Astrocyte of the cerebellum (primary cell): ENCODE measurements at regions not wholly inside any gene's neighbourhood (a gene's known extent, or its start where the extent isn't known, plus 50 kb on each side); places are given as distances from the start of the nearest gene placed in this dataset.

Experiments
- DNase-seq: peaks from one replicate; pipeline ENCODE4 v3.0.0-alpha.2; 2011; ENCODE audit warnings: low read depth
- H3K4me3 ChIP-seq: 2 replicates; pipeline ENCODE4 v1.5.1; 2011; ENCODE audit warnings: mild to moderate bottlenecking, low read depth, low read length, moderate library complexity
- CTCF ChIP-seq: IDR thresholded peaks from 2 replicates; pipeline ENCODE4 v1.5.1; 2012; ENCODE audit warnings: low read length, low read depth, moderate library complexity, mild to moderate bottlenecking; ENCODE audit errors: missing control alignments
- in situ Hi-C: cut with HindIII; loops from 2 replicates; pipeline ENCODE4 v1.10.0; 2017; ENCODE audit warnings: low sequenced_read_pairs

GRCh38 chr4:20181926-20182325, 69.8 kb upstream of the SLIT2 start:
- no peak overlapping the region for H3K4me3 ChIP-seq
- DNase-seq, result no peak
- in situ Hi-C loops, result no loop called here
- no peak for TF ChIP-seq CTCF

GRCh38 chr4:20180509-20180908, 71.2 kb upstream of the SLIT2 start:
- in situ Hi-C loops, result no loop called here
- no peak overlapping the region for H3K4me3 ChIP-seq
- TF ChIP-seq CTCF, result no peak
- DNase-seq, result no peak

GRCh38 chr4:20178902-20179576, 72.7 kb upstream of the SLIT2 start:
- no peak for DNase-seq
- TF ChIP-seq CTCF, result no peak
- H3K4me3 ChIP-seq, result no peak overlapping the region
- in situ Hi-C loops, result no loop called here

GRCh38 chr4:20176881-20177280, 74.8 kb upstream of the SLIT2 start:
- peak; percentile 39 for DNase-seq
- in situ Hi-C loops, result no loop called here
- no peak for TF ChIP-seq CTCF
- no peak overlapping the region for H3K4me3 ChIP-seq

GRCh38 chr4:20172070-20172760, 79.5 kb upstream of the SLIT2 start:
- no peak overlapping the region for H3K4me3 ChIP-seq
- in situ Hi-C loops, result no loop called here
- no peak for DNase-seq
- no peak for TF ChIP-seq CTCF

- TF ChIP-seq CTCF, result no peak
- in situ Hi-C loops, result no loop called here
- DNase-seq, result no peak
- H3K4me3 ChIP-seq, result no peak overlapping the region
Measured at GRCh38 chr4:20166544-20166943, 85.2 kb upstream of the SLIT2 start.
